ENCODE measurements at regions not wholly inside any gene's neighbourhood (a gene's known extent, or its start where the extent isn't known, plus 50 kb on each side); places are given as distances from the start of the nearest gene placed in this dataset.

- H3K27me3 Mint-ChIP-seq (ENCODE audit: low read depth): no peaks in the 10 kb centered on the region
- no peak for DNase-seq (ENCODE audit: low spot score)
- no peaks in the 10 kb centered on the region for H3K9me3 Mint-ChIP-seq
- no peak overlapping the region for H3K4me3 Mint-ChIP-seq
- no peak overlapping the region for H3K27ac Mint-ChIP-seq
- H3K4me1 Mint-ChIP-seq (ENCODE audit: low read depth): no peaks in the 10 kb centered on the region
- no peaks in the 10 kb centered on the region for H3K36me3 Mint-ChIP-seq (ENCODE audit: low read depth)
Measured at GRCh38 chr7:106992511-106992910, 52.0 kb upstream of the PRKAR2B start.
